Epithelial cell of esophagus (primary cell): ENCODE measurements at regions not wholly inside any gene's neighbourhood (a gene's known extent, or its start where the extent isn't known, plus 50 kb on each side); places are given as distances from the start of the nearest gene placed in this dataset.
A peak's percentile ranks its signal among the peaks of the same experiment; 100 is the strongest.

Experiments
- DNase-seq: peaks from one replicate; pipeline ENCODE4 v3.0.0; 2010; ENCODE audit warnings: low read depth
- H3K4me3 ChIP-seq: 2 replicates; pipeline ENCODE4 v1.5.1; 2011; ENCODE audit warnings: mild to moderate bottlenecking, low read length, control low read depth
- TF ChIP-seq, protein P1 (sequence below): IDR thresholded peaks from 2 replicates; pipeline ENCODE4 v1.5.1; 2011; ENCODE audit warnings: low read depth, mild to moderate bottlenecking, low read length, control low read depth, inconsistent platforms; ENCODE audit not compliant: insufficient read depth; ENCODE audit errors: missing control alignments

DNA sequence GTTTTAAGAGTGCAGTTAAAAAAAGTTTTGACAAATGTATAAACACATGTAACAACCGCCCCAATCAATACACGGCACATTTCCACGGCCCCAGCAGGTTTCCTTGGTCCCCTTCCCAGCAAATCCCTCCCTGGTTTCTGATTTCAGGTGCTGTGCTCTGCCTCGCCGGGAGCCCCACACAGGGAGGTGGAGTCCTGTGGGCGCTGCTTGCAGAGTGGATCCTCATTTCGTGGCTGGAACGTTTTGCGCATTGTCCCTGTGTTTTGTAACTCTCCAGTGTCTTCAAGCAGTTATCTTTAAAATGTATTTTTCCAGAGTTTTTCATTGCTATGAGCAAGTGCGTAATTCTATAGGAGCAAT, 124.8 kb downstream of the GALR1 start:
- H3K4me3 ChIP-seq = no peak overlapping the region
- DNase-seq = no peak
- TF ChIP-seq, protein P1, sequence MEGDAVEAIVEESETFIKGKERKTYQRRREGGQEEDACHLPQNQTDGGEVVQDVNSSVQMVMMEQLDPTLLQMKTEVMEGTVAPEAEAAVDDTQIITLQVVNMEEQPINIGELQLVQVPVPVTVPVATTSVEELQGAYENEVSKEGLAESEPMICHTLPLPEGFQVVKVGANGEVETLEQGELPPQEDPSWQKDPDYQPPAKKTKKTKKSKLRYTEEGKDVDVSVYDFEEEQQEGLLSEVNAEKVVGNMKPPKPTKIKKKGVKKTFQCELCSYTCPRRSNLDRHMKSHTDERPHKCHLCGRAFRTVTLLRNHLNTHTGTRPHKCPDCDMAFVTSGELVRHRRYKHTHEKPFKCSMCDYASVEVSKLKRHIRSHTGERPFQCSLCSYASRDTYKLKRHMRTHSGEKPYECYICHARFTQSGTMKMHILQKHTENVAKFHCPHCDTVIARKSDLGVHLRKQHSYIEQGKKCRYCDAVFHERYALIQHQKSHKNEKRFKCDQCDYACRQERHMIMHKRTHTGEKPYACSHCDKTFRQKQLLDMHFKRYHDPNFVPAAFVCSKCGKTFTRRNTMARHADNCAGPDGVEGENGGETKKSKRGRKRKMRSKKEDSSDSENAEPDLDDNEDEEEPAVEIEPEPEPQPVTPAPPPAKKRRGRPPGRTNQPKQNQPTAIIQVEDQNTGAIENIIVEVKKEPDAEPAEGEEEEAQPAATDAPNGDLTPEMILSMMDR = no peak

DNA sequence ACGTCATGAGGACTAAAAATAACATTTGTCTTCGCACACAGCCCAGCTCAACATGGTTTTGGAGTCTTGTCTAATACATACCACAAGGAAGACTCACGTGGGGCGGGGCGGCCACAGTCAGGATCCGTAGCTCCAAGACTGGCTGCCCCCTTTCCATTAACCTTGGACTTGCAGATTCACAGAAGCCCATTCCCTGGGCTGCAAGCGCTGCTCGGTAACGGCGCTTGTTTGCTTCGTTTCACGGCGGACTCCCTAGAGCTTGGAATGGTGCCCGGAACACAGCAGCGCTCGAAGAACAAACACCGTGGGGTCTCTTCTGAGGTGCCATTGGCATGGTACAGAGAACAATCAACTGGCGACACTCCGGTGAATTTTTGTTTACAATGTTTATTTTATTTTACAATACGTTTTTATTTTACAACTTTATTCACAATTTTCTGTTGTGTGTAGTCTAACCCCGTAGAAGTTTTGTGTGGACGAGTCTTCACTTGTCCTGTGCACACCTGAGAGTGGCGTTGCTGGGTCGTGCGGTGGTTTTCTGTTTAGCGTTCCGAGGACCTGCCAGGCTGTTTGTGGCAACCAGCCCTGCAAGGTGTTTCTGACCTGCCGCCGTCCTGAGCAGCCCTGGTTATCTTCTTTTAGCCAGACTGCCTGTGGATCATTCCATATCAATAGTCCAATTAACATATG, 126.5 kb downstream of the GALR1 start:
- H3K4me3 ChIP-seq = no peak overlapping the region
- no peak for DNase-seq
- TF ChIP-seq, protein P1 = no peak

DNA sequence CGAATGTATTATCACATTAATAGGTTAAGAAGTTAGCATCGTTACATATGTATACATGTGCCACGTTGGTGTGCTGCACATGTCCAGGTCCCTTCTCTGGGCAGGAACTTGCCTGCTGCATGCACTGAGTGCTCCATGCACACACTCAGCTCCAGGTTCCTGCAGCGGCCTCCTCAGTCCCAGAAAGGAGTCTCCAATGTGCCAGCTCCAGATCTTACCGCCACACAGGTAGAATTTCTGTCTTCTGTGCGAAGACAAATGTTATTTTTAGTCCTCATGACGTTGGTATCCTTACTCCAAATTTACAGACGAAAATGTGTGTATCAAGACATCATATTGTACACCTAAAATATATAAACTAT, 127.1 kb downstream of the GALR1 start:
- TF ChIP-seq, protein P1 = no peak
- H3K4me3 ChIP-seq = no peak overlapping the region
- no peak for DNase-seq

GRCh38 chr18:77377813-77378212, 128.2 kb downstream of the GALR1 start:
- TF ChIP-seq, protein P1 = no peak
- no peak for DNase-seq
- H3K4me3 ChIP-seq = no peak overlapping the region

GRCh38 chr18:77379976-77380509, 130.4 kb downstream of the GALR1 start:
- TF ChIP-seq, protein P1 = no peak
- no peak overlapping the region for H3K4me3 ChIP-seq
- DNase-seq = no peak

DNA sequence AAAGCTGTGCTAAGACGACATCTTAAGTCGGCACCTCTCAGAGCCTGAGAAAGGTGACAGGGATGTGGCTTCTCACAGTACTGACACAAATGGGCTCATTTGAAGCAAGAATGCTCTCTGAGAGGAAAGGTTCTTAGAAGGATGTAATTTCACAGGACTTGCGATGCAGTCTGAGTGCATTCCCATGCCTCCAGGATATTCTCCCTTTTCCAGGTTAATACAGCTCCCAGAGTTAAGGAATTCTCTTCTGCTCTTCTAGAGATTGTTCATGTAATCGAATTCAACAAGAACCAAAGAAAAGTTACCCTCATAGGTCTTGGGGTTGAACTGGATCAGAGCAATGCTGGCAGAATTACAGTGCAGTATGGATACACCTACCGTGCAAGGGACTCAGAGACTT, 131.0 kb downstream of the GALR1 start:
- H3K4me3 ChIP-seq = no peak overlapping the region
- TF ChIP-seq, protein P1 = no peak
- DNase-seq = no peak

DNA sequence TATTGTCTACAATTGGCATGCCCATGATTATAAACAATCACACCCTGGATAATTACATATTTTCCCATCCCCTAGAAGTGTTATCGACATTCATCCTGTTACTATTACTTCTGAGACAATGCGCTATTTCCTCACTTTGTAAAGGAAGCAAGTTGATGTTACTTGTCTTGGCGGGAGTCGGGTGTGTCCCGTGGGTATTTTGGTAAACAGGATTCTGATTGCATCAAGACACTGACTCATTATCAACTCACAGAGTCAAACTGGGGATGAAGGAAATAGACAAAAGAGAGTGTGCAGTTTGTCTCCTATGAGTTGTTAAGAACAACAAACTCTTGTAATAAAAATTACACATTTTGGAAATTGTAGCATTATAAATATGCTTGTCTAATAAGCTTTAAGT, 142.7 kb downstream of the GALR1 start:
- H3K4me3 ChIP-seq = no peak overlapping the region
- TF ChIP-seq, protein P1 = no peak
- peak; percentile 21 for DNase-seq
